Mesothelial cell of epicardium (in vitro differentiated cells): ENCODE measurements at regions not wholly inside any gene's neighbourhood (a gene's known extent, or its start where the extent isn't known, plus 50 kb on each side); places are given as distances from the start of the nearest gene placed in this dataset.

ENCODE experiments used
- DNase-seq, 2 experiments: peaks; one replicate each; pipeline ENCODE4 v3.0.0; 2021; ENCODE audit warnings: low spot score in 2 of 2; ENCODE audit not compliant: unreplicated experiment in 2 of 2
- H3K27ac Mint-ChIP-seq: 2 replicates; pipeline ENCODE4 v1.8.0; 2021; ENCODE audit warnings: mixed read lengths
- H3K27me3 Mint-ChIP-seq: 2 replicates; pipeline ENCODE4 v1.8.0; 2021; ENCODE audit warnings: low read depth, mixed read lengths
- H3K36me3 Mint-ChIP-seq: 2 replicates; pipeline ENCODE4 v1.8.0; 2021; ENCODE audit warnings: mixed read lengths
- H3K4me1 Mint-ChIP-seq: 2 replicates; pipeline ENCODE4 v1.8.0; 2021; ENCODE audit warnings: mixed read lengths
- H3K4me3 Mint-ChIP-seq: 2 replicates; pipeline ENCODE4 v1.8.0; 2021; ENCODE audit warnings: mild to moderate bottlenecking, moderate library complexity, mixed read lengths
- H3K9me3 Mint-ChIP-seq: 2 replicates; pipeline ENCODE4 v1.8.0; 2021; ENCODE audit warnings: mixed read lengths
- CTCF ChIP-seq: fragments of 200-600 bp; sonication (generic); IDR thresholded peaks from one replicate; pipeline ENCODE4 v1.5.0; 2021; ENCODE audit warnings: antibody characterized with exemption; ENCODE audit not compliant: unreplicated experiment

- H3K4me1 Mint-ChIP-seq, result peaks cover 15% of the 10 kb centered on the region
These were observed 115.0 kb downstream of the SMIM20 start for GRCh38 chr4:26028793-26029567.

GRCh38 chr4:26029568-26030131, 115.6 kb downstream of the SMIM20 start:
- no peaks in the 10 kb centered on the region for H3K9me3 Mint-ChIP-seq
- no peak overlapping the region for H3K4me3 Mint-ChIP-seq
- peaks cover 27% of the 10 kb centered on the region for H3K27me3 Mint-ChIP-seq
- no peaks in the 10 kb centered on the region for H3K36me3 Mint-ChIP-seq
- no peak for TF ChIP-seq CTCF
- H3K27ac Mint-ChIP-seq, result no peak overlapping the region
- H3K4me1 Mint-ChIP-seq, result peaks cover 15% of the 10 kb centered on the region
- peak in 1 of 2 experiments; percentile 30 for DNase-seq

More at GRCh38 chr4:26028793-26029567, 115.0 kb downstream of the SMIM20 start:
- Mint-ChIP-seq H3K4me3 (no peak overlapping the region), H3K27ac (no peak overlapping the region), H3K9me3 (no peaks in the 10 kb centered on the region), H3K36me3 (no peaks in the 10 kb centered on the region), H3K27me3 (peaks cover 30% of the 10 kb centered on the region)
- peak; percentile 65 to 87 for DNase-seq
- TF ChIP-seq CTCF, result peak; percentile 57

- Mint-ChIP-seq H3K9me3 (no peaks in the 10 kb centered on the region), H3K36me3 (no peaks in the 10 kb centered on the region), H3K4me1 (peaks cover 15% of the 10 kb centered on the region), H3K27me3 (peaks cover 30% of the 10 kb centered on the region), H3K27ac (no peak overlapping the region), H3K4me3 (no peak overlapping the region)
- no peak for TF ChIP-seq CTCF
- DNase-seq, result no peak
These were observed 116.2 kb downstream of the SMIM20 start for GRCh38 chr4:26030260-26030667.

- Mint-ChIP-seq H3K27ac (no peak overlapping the region), H3K36me3 (no peaks in the 10 kb centered on the region), H3K9me3 (no peaks in the 10 kb centered on the region), H3K27me3 (peaks cover 32% of the 10 kb centered on the region), H3K4me3 (no peak overlapping the region), H3K4me1 (peaks cover 15% of the 10 kb centered on the region)
- DNase-seq, result no peak
- TF ChIP-seq CTCF, result no peak
These were observed 116.8 kb downstream of the SMIM20 start for GRCh38 chr4:26030780-26031179.

GRCh38 chr4:26031704-26032103, 117.7 kb downstream of the SMIM20 start:
- Mint-ChIP-seq H3K9me3 (no peaks in the 10 kb centered on the region), H3K4me1 (peaks cover 15% of the 10 kb centered on the region), H3K27me3 (peaks cover 35% of the 10 kb centered on the region), H3K36me3 (no peaks in the 10 kb centered on the region), H3K4me3 (no peak overlapping the region), H3K27ac (no peak overlapping the region)
- TF ChIP-seq CTCF, result no peak
- no peak for DNase-seq
